22Rv1 (cell line): ENCODE measurements at regions not wholly inside any gene's neighbourhood (a gene's known extent, or its start where the extent isn't known, plus 50 kb on each side); places are given as distances from the start of the nearest gene placed in this dataset.

ENCODE experiments used
- CTCF ChIP-seq: fragments of 450-650 bp; IDR thresholded peaks from 2 replicates; pipeline ENCODE4 v1.5.1; 2017; ENCODE audit warnings: mild to moderate bottlenecking
- ZFX ChIP-seq: fragments of 450-650 bp; IDR thresholded peaks from 2 replicates; pipeline ENCODE4 v1.6.1; 2017; ENCODE audit warnings: antibody characterized with exemption, borderline replicate concordance

GRCh38 chr17:22704674-22705073 is 1012.4 kb downstream of the KCNJ18 start:
- no peak for TF ChIP-seq ZFX
- TF ChIP-seq CTCF, result peak; percentile 11
